ENCODE measurements at regions not wholly inside any gene's neighbourhood (a gene's known extent, or its start where the extent isn't known, plus 50 kb on each side); places are given as distances from the start of the nearest gene placed in this dataset.

DNA sequence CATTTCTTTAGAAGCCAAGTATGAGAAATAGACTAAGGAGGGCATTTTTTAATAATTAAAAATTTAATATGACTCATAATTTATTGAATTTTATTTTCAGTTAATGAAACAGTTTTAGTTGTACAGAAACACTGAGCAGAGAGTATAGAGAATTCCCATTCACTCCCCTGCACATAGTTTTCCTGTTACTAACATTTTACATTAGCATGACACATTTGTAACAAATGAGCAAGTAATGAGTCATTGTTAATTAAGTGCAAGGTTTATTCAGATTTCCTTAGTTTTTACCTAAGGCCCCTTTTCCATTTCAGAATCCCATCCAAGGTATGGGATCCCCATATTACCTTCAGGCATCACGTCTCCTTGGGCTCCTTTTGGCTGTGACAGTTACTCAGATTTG lies 271.5 kb upstream of the FZD8 start:
- Histone ChIP-seq H3K4me1 (peaks cover 0 to 7% of the 10 kb centered on the region in 2 donors), H3K4me3 (no peak overlapping the region), H3K9me3 (no peaks in the 10 kb centered on the region), H3K27me3 (no peaks in the 10 kb centered on the region), H3K27ac (no peak overlapping the region), H3K36me3 (no peaks in the 10 kb centered on the region)
- in situ Hi-C loops (cut with MboI; ENCODE audit: low sequenced_read_pairs in 4 of 4) = no loop called here
- intact Hi-C loops (cut with DNase I; ENCODE audit: low total_unique reads) = no loop called here
- DNase-seq (no peak), ATAC-seq (no peak)
- no peak for TF ChIP-seq POLR2A (IDR thresholded peaks at IDR 0.05)
- TF ChIP-seq, protein P1, sequence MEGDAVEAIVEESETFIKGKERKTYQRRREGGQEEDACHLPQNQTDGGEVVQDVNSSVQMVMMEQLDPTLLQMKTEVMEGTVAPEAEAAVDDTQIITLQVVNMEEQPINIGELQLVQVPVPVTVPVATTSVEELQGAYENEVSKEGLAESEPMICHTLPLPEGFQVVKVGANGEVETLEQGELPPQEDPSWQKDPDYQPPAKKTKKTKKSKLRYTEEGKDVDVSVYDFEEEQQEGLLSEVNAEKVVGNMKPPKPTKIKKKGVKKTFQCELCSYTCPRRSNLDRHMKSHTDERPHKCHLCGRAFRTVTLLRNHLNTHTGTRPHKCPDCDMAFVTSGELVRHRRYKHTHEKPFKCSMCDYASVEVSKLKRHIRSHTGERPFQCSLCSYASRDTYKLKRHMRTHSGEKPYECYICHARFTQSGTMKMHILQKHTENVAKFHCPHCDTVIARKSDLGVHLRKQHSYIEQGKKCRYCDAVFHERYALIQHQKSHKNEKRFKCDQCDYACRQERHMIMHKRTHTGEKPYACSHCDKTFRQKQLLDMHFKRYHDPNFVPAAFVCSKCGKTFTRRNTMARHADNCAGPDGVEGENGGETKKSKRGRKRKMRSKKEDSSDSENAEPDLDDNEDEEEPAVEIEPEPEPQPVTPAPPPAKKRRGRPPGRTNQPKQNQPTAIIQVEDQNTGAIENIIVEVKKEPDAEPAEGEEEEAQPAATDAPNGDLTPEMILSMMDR (IDR thresholded peaks at IDR 0.05 in 4 of 5, conservative IDR thresholded peaks at IDR 0.05 in 1 of 5) = no peak

DNA sequence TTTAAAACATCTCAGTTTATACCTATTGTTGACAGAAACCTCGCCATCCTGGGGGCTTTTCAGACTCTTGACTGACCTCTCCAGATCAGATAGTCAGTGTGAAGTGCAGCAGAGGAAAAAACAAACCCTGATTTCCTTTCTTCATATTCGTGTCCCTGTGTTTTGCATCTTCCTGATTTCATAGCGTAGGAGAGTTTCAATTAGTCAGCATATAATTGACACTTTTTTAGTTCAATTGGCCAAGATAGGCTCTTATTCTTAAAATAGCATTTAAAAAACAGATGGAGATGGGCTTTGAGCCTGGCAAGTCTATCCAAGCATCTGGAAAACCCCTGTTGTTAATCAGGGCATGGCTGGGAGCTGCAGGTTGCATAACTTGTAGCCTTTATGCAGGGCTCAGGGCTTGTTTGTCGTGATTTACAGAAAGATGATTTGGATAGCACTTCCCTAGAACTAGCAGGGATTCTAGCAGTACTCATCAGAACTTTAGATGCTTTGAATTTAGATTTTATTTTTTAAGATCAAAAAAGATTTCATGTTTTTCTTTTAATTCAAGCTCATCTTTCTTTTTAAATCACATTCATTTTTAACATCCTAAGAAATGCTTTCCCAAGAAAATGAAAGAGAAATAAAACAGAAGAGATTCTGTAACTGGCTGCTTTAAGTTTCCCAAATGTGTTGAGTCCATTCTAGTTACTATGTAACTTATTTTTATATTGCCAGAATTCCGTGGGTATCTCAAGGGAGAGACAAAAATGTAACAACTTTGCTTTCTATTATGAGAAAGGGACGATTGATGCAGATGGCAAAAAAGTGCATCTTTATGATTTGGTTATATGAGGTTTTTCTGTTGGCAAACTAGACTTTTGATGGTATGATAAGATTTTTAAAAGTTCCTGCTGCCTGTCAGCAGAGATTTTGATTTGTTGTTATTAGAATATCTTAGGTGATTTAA lies 270.8 kb upstream of the FZD8 start:
- intact Hi-C loops (cut with DNase I; ENCODE audit: low total_unique reads) = no loop called here
- H3K27ac ChIP-seq = no peak overlapping the region
- TF ChIP-seq, protein P1 (IDR thresholded peaks at IDR 0.05 in 4 of 5, conservative IDR thresholded peaks at IDR 0.05 in 1 of 5) = no peak
- no peak for TF ChIP-seq POLR2A (IDR thresholded peaks at IDR 0.05)
- H3K4me3 ChIP-seq = no peak overlapping the region
- H3K4me1 ChIP-seq = peaks cover 0 to 7% of the 10 kb centered on the region in 2 donors
- no peaks in the 10 kb centered on the region for H3K36me3 ChIP-seq
- no peak for ATAC-seq
- in situ Hi-C loops (cut with MboI; ENCODE audit: low sequenced_read_pairs in 4 of 4) = no loop called here
- no peak for DNase-seq
- no peaks in the 10 kb centered on the region for H3K9me3 ChIP-seq
- H3K27me3 ChIP-seq = no peaks in the 10 kb centered on the region

DNA sequence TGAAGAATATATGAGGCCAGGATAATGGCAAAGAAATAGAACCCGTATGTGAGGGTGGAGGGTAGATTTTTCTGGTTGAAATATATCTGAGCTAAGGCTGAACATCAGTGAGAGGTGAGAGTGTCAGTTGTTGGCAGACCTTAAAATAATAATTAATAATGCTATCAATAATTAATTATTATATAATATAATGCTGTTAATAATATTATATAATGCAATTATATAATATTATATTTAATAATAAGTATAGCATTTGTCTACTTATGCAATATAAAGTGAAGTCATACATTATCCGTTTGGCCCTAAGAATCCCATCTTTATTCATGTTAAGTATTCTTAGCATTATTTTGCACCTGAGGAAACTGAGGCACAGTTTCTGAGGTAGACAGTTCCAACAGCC lies 269.9 kb upstream of the FZD8 start:
- Histone ChIP-seq H3K4me1 (peaks cover 0 to 7% of the 10 kb centered on the region in 2 donors), H3K4me3 (no peak overlapping the region), H3K27ac (no peak overlapping the region), H3K36me3 (no peaks in the 10 kb centered on the region), H3K27me3 (no peaks in the 10 kb centered on the region), H3K9me3 (no peaks in the 10 kb centered on the region)
- ATAC-seq = no peak
- in situ Hi-C loops (cut with MboI; ENCODE audit: low sequenced_read_pairs in 4 of 4) (no loop called here), intact Hi-C loops (cut with DNase I; ENCODE audit: low total_unique reads) (no loop called here)
- TF ChIP-seq, protein P1 (IDR thresholded peaks at IDR 0.05 in 4 of 5, conservative IDR thresholded peaks at IDR 0.05 in 1 of 5) = no peak
- no peak for TF ChIP-seq POLR2A (IDR thresholded peaks at IDR 0.05)
- no peak for DNase-seq

DNA sequence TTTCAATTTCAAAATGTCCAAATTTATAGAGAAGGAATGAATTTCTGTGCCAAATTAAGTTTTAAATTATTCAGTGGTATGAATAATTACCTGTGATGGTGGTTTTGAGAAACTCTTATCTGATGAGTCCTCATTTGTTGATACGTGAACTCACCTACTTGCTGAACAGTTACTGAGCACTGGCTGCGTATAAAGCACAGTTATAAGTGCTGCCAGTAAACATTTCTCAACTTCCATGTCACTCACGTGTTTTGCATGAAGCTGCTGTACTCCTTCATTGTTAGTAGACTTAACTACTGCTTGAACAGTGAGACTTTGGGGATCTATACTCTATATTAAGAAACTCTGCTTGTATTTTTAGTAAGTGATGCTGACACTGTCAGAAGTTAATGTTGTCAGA lies 269.1 kb upstream of the FZD8 start:
- Histone ChIP-seq H3K27me3 (no peaks in the 10 kb centered on the region), H3K4me3 (no peak overlapping the region), H3K36me3 (no peaks in the 10 kb centered on the region), H3K9me3 (no peaks in the 10 kb centered on the region), H3K27ac (no peak overlapping the region), H3K4me1 (peaks cover 0 to 7% of the 10 kb centered on the region in 2 donors)
- in situ Hi-C loops (cut with MboI; ENCODE audit: low sequenced_read_pairs in 4 of 4) (no loop called here), intact Hi-C loops (cut with DNase I; ENCODE audit: low total_unique reads) (no loop called here)
- no peak for DNase-seq
- TF ChIP-seq, protein P1 (IDR thresholded peaks at IDR 0.05 in 4 of 5, conservative IDR thresholded peaks at IDR 0.05 in 1 of 5) = no peak
- no peak for TF ChIP-seq POLR2A (IDR thresholded peaks at IDR 0.05)
- no peak for ATAC-seq

Measured in gastrocnemius medialis (tissue), 4 donors.